Upper lobe of right lung (tissue), 1 donor: ENCODE measurements at regions not wholly inside any gene's neighbourhood (a gene's known extent, or its start where the extent isn't known, plus 50 kb on each side); places are given as distances from the start of the nearest gene placed in this dataset.
A peak's percentile ranks its signal among the peaks of the same experiment; 100 is the strongest.

Source experiments
- ATAC-seq: fragments of 200-7000 bp; cut with Tn5 transposase; one replicate; pipeline ENCODE4 v1.9.1; 2020; ENCODE audit warnings: mild to moderate bottlenecking, moderate library complexity
- DNase-seq: peaks from one replicate; pipeline ENCODE4 v3.0.0-alpha.2; 2020
- H3K27ac ChIP-seq: fragments of 200-600 bp; one replicate; pipeline ENCODE4 v1.8.0; 2022
- H3K27me3 ChIP-seq: fragments of 200-600 bp; one replicate; pipeline ENCODE4 v1.8.0; 2022; ENCODE audit warnings: mild to moderate bottlenecking
- H3K36me3 ChIP-seq: fragments of 200-600 bp; one replicate; pipeline ENCODE4 v1.8.0; 2022
- H3K4me1 ChIP-seq: fragments of 200-600 bp; one replicate; pipeline ENCODE4 v1.8.0; 2022
- H3K4me3 ChIP-seq: fragments of 200-600 bp; one replicate; pipeline ENCODE4 v1.8.0; 2022; ENCODE audit warnings: mild to moderate bottlenecking
- H3K9me3 ChIP-seq: fragments of 200-600 bp; one replicate; pipeline ENCODE4 v1.8.0; 2022
- CTCF ChIP-seq: fragments of 200-600 bp; IDR thresholded peaks from one replicate; pipeline ENCODE4 v1.8.0; 2022; ENCODE audit warnings: antibody characterized with exemption
- intact Hi-C: fragments of 100-400 bp; cut with DNase I; formaldehyde crosslinking; loops from one replicate; pipeline ENCODE4 v1.11.0; 2022
- donor health status: DM: no; HTN: yes; CAD: no; lungs with severe emphysema.

- peaks cover 5% of the 10 kb centered on the region for H3K4me1 ChIP-seq
- intact Hi-C loops: no loop called here
- TF ChIP-seq CTCF: no peak
- H3K9me3 ChIP-seq: no peaks in the 10 kb centered on the region
- H3K27me3 ChIP-seq: no peaks in the 10 kb centered on the region
- peak; percentile 52 for ATAC-seq
- H3K4me3 ChIP-seq: no peak overlapping the region
- DNase-seq: no peak
- no peak overlapping the region for H3K27ac ChIP-seq
- no peaks in the 10 kb centered on the region for H3K36me3 ChIP-seq
Measured at GRCh38 chr20:1824181-1824580, 71.0 kb upstream of the SIRPA start.

GRCh38 chr20:1823450-1823844 lies 71.8 kb upstream of the SIRPA start:
- H3K4me3 ChIP-seq: no peak overlapping the region
- DNase-seq (no peak), ATAC-seq (no peak)
- H3K27me3 ChIP-seq: no peaks in the 10 kb centered on the region
- intact Hi-C loops: no loop called here
- no peaks in the 10 kb centered on the region for H3K36me3 ChIP-seq
- H3K4me1 ChIP-seq: peaks cover 5% of the 10 kb centered on the region
- no peaks in the 10 kb centered on the region for H3K9me3 ChIP-seq
- H3K27ac ChIP-seq: no peak overlapping the region
- no peak for TF ChIP-seq CTCF

- DNase-seq: no peak
- ATAC-seq: no peak
- Histone ChIP-seq H3K27ac (no peak overlapping the region), H3K4me1 (peaks cover 5% of the 10 kb centered on the region), H3K27me3 (no peaks in the 10 kb centered on the region), H3K36me3 (no peaks in the 10 kb centered on the region), H3K4me3 (no peak overlapping the region), H3K9me3 (no peaks in the 10 kb centered on the region)
- TF ChIP-seq CTCF: no peak
- intact Hi-C loops: no loop called here
Measured at GRCh38 chr20:1822564-1823449, 72.4 kb upstream of the SIRPA start.

- peak overlapping the region; percentile 37 for H3K27ac ChIP-seq
Measured at GRCh38 chr20:1820138-1821079, 74.8 kb upstream of the SIRPA start.

More at GRCh38 chr20:1820138-1821079, 74.8 kb upstream of the SIRPA start:
- Histone ChIP-seq H3K9me3 (no peaks in the 10 kb centered on the region), H3K27me3 (no peaks in the 10 kb centered on the region), H3K4me1 (peaks cover 13% of the 10 kb centered on the region), H3K4me3 (no peak overlapping the region), H3K36me3 (no peaks in the 10 kb centered on the region)
- DNase-seq: no peak
- ATAC-seq: peak; percentile 86
- intact Hi-C loops: no loop called here
- no peak for TF ChIP-seq CTCF
